ENCODE measurements at regions not wholly inside any gene's neighbourhood (a gene's known extent, or its start where the extent isn't known, plus 50 kb on each side); places are given as distances from the start of the nearest gene placed in this dataset.
"Not testable (repeated sequence)": the region's sequence is repeated elsewhere in the genome, so short reads cannot be mapped to it uniquely, and the experiment has no call there.

DNA sequence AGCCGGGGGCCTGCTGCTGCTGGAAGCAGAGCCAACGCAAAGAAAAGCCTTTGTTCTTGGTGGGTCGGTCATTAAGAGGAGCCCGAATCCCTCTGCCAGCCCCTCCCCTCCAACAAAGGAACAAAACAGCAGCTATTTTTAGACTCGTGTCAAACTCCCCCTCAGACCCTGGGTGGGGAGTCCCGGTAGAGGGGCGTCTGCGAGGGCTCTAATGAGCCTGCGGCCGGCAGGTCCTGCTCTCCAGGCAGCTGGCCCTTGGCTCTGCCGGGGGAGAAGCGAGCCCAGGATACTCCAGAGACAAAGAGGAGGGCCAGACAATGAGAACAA, 114.0 kb downstream of the LHX2 start:
- DNase-seq (ENCODE audit: low spot score) = no peak

DNA sequence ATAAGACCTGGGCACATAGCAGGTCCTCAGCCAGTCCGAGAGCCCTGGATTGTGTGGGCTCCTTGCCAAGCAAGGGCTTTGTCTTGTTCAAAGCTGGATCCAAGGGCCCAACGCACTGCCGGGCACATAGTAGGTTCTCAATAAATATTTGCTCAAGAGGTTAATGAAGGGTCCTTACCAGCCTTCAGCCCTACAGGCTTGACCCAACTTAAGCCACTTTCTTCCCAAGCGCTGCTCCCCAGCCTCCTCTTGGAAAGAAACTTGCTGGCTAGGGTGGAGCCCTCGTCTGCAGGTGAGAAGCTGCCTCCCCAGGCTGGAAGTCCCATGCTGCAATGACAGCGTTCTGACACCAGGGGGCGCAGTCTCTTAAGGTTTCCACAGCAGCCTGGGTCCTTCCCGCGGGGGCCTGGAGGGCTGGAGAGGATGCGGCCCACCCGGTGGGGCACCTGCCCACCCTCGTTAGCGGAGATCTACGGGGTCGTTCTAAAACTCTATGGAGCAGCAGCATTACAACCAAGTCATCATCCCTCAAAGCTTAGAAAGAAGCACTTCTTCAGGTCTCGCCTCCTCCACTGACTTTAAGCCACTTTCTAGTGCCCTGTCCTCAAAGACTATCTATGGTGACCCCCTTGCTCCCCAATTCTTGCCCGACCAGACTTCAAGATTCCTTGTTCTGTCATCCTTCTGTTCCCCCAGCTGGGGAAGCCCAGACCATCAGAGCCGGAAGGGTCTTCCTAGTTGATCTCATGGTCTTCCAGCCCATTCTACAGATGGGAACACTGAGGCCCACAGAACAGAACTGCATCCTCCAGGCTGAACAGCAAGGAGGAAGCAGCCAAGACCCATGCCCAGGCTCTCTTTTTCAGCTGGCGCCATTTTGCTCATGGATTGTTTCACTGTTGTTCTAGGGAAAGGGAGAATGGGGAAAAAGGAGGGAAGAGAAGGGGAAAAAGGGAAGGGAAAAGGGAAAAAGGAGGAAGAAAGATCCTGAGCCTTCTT, 115.4 kb downstream of the LHX2 start:
- peak; percentile 83 for DNase-seq (ENCODE audit: low spot score)

DNA sequence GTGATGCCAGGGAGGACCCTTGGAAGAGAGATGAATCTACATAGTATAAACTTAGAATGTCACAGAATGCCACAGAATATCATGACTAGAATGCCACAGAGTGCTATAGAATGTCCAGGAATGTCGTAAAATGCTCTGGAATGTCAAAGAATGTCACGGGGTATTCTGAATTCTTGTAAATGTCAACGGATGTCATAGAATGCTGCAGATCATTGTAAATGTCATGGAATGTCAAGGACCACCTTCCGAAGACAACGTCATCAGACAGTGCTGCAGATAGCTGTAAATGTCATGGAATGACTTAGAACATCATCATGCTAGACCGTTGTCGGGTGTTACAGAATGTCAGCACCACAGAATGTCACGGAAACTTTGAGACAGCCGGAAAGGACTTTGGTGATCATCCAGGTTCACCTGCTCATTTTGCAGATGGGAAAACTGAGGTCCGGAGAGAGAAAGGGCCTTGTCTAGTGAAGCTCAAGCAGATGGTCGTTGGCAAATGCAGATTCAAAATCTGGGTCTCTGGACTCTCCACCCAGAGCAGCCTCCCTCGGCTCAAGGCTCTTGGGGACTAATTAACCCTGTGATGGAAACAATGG, 117.1 kb downstream of the LHX2 start:
- DNase-seq (ENCODE audit: low spot score) = no peak

DNA sequence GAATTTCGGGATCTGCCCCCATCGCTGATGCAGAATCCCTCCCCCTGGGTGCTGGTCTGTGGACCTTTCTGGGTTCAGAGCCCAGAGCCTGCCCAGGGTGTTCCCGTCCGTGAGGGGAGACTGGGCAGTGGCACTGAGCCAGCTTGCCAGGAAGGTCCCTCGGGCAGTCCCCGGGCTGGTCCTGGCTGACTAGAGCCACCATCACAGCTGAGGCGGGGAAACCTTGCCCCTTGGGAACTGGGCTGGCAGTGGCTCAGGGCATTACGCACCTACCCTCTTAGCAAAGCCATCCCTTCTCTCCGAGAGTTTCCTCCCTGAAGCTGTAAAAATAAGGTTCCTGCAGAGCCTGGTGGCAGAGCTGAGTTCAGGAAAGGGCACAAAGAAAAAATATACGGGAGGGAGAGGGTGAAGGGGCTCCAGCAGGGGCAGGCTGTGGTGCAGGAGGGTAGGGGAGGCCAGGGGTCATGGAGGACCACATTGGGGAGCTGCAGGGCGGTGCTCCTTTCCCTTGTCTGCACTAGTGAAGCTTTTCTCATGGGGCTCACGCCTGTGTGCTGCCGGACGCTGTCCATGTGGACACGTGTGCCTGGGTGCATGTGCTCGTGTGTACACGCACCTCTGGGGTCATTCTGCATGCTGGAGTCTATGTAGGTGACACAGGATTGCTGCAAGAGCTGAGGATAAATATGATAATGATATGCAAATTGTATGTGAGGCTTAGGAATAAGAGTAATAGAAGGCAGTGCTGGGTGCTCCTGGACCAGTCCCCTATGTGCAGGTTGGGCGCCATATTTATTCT, 118.9 kb downstream of the LHX2 start:
- no peak for DNase-seq (ENCODE audit: low spot score)

DNA sequence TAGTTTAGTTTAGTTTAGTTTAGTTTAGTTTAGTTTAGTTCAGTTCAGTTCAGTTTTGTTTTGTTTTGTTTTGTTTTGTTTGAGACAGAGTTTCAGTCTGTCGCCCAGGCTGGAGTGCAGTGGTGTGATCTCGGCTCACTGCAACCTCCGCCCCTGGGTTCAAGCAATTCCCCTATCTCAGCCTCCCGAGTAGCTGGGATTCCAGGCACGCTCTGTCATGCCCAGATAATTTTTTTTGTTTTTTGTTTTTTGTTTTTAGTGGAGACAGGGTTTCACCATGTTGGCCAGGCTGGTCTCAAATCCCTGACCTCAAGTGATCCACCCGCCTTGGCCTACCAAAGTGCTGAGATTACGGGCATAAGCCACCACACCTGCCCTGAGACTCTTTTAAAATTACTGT, 120.0 kb downstream of the LHX2 start:
- DNase-seq (ENCODE audit: low spot score) = not testable (repeated sequence)

DNA sequence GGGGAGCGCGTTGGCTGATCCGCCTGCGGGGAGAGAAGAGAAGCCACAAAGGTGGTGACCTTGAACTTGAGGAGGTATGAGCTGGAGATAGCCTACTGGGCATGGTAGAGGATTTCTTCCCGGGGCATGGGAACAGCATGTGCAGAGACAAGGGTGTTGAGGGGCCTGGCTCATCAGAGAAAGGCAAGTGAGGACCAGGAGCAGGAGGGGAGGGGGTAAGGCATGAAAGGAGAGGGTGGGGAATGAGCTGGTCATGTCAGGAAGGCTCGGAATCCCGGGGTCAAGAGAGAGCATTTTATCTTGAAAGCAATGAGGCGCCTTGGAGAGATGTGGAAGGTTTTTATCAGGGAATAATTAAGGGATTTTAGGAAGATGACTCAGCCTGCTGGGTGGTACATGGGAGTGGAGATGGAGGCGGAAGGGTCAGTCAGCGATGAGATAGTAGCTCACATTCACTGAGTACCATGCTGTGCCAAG, 121.1 kb downstream of the LHX2 start:
- DNase-seq (ENCODE audit: low spot score) = no peak

DNA sequence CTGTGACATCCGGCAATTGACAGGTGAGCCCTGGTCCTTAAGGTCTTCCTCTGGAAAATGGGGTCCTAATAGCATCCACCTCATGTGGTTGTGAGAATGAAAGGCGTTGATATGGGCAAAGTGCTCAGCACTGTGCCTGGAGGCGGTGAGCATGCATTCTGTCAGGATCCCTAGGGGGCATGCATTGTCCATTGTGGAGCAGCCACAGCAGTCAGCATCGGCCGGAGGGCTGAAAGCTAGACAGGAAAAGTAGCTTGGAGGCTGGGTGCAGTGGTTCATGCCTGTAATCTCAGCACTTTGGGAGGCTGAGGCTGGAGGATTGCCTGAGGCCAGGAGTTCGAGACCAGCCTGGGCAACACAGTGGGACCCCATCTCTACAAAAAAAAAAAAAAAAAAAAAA, 122.2 kb downstream of the LHX2 start:
- no peak for DNase-seq (ENCODE audit: low spot score)

DNA sequence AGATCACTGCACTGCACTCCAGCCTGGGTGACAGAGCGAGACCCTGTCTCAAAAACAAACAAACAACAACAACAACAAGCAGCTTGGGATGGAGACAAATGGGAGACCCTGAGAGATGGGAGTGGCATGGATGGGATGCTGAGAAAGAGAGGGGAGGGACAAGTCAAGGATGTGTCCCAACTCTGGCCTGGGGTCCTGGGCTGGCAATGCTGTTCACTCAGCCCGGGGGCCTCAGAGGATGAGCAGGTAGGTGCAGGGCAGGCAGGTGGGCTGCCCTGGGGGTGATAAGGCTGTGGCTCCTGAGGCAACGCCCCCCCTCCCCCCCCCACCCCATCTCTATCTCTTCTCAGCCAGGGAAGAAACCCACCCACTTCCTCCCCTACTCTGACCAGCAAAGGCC, 123.0 kb downstream of the LHX2 start:
- no peak for DNase-seq (ENCODE audit: low spot score)

DNA sequence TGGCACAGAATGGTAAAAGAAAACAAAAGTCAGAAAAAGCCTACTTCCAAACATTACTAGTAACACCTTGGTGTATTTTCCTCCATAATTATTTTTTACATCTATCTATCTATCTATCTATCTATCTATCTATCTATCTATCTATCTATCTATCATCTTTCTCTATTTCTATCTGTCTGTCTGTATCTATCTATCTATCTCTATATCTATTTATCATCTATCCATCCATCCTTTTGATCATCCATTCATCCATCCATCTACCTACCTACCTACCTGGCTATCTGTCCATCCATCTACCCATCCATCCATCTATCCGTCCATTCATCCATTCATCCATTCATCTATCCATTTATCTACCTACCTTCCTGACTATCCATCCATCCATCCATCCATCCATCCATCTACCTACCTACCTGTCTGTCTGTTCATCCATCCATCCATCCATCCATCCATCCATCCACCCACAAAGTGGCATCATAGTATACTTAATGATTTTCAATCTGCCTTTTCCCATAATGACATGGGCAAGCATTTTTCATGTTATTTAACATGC, 121.9 kb upstream of the NEK6 start:
- DNase-seq (ENCODE audit: low spot score) = no peak

DNA sequence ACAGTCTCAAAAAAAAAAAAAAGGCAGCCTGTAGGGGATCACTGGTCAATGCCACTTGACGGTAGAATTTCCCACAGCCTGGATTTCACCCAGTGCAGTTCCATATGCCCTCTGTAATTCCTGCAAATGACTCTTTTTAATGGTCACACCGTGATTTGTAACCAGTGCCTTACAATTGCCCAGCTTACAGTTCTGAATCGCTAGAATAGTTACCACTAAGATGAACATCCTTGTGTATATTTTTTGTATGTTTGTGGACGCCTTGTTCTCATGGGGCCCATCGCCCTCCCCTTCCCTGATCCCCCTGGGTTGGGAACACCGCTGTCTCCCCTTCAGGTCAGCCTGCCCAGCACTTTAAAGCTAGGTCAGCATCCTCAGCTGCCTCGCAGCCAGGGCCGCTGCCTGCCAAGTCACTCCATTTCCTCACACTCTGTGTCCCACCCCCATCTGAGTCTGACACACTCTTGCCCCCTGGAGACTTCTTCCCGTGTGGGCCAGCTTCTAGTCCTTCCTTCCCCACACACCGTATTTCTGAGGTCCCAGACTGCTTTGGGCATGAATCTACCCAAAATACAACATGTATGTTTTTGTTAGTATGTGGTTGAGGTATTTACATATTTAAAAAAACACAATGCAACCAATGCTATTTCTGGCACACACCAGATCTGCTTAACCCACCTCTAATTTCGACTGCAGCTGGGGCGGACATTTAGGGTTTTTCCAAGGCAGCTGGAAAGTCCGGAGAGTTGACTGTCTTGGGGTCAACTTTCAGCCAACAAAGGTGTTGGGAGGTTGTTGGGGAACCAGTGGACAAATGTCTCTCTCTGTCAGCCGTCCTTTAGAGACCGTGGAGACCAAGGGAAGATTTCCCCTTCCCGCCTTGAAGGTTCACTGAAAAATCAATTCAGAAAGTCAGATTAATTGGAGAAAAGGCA, 120.5 kb upstream of the NEK6 start:
- no peak for DNase-seq (ENCODE audit: low spot score)

DNA sequence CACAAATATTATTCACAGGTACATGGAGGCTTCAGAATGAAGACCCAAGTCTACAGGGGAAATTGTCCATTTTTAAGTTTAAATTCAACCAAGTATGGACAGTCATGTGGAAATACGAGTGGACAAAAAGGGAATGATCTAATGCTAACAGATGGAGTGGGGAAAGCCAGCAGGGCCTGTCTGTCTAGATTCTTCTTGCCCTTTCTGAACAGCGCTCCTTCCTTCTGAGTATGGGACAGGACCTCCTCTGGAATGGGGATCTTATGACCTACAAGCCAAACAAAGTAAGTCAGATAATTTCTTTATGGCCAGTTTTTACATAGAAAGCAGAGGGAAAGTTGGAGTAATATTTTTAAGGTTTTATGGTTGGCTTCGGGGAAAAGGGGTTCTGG, 119.8 kb upstream of the NEK6 start:
- no peak for DNase-seq (ENCODE audit: low spot score)

DNA sequence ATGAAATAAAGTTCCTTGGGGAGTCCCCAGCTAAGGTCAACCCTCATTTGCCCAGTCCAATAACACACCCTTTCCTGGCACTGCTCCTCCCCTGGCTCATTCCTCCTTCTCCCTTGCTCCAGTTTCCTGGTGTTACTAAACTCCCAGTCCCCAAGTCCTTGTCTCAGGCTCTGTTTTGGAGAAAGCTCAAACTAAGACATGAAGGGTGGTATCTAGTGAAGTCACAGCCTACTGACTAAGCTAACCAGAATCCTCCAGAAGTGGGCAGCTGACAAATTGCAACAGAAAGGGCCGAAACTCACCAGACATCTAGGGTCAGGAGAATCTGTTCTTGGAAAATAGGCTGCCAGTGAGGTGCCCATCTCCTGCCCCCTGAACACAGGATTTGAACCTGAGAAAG, 118.7 kb upstream of the NEK6 start:
- DNase-seq (ENCODE audit: low spot score) = no peak

DNA sequence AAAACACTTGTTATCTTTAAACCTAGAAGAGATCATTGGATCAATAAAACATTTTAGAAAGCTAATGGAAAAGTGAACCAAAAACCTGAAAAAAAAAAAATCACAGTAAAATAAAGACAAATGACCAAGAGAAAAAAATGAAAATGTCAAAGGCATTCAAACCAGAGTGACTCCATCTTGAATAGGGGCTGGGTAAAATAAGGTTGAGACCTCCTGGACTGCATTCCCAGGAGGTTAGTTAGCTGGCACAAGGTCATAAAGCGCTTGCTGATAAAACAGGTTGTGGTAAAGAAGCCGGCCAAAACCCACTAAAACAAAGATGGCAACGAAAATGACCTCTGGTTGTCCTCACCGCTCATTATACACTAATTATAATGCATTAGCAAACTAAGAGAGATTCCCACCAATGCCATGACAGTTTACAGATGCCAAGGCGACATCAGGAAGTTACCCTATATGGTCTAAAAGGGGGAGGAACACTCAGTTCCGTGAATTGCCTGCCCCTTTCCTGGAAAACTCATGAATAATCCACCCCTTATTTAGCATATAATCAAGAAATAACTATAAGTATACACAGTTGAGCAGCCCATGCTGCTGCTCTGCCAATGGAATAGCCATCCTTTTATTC, 116.7 kb upstream of the NEK6 start:
- DNase-seq (ENCODE audit: low spot score) = no peak

DNA sequence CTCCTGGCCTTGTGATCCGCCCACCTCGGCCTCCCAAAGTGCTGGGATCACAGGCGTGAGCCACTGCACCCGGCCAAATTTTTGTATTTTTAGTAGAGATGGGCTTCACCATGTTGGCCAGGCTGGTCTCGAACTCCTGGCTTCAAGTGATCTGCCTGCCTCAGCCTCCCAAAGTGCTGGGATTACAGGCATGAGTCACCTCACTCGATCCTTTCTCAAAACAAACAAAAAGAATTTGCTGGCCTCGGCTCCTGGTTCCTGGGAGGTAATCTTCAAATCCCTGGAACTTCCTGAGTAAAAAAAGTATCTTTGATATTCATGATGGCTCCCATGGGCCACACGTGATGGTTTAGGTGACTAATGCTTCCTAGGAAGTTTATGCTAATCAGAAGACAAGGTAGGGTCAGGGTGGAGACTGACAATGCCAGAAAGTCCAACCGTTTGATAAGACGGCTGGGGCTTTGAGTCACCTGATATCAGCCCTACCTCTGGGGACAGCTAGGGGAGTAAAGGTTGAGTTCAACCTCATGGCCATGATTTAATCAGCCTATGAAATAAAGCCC, 113.1 kb upstream of the NEK6 start:
- not testable (repeated sequence) for DNase-seq (ENCODE audit: low spot score)

DNA sequence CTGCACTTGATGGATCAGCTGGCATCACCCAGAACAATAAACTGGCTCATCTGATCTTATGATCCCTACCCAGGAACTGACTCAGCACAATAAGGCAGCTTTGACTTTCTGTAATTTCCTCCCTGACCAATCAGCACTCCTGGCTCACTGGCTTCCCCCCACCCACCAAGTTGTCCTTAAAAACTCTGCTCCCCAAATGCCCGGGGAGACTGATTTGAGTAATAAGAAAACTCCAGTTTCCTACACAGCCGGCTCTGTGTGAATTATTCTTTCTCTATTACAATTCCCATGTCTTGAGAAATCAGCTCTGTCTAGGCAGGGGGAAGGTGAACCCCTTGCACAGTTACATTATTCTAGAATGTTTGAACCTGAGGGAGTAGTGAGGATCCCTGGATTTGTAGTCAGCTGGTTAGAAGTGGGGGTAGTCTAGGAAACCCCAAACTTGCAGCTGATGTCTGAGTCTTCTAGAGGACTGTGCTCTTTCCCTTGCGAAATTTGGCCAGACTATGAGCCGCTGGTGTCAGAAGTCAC, 111.7 kb upstream of the NEK6 start:
- DNase-seq (ENCODE audit: low spot score) = no peak

DNA sequence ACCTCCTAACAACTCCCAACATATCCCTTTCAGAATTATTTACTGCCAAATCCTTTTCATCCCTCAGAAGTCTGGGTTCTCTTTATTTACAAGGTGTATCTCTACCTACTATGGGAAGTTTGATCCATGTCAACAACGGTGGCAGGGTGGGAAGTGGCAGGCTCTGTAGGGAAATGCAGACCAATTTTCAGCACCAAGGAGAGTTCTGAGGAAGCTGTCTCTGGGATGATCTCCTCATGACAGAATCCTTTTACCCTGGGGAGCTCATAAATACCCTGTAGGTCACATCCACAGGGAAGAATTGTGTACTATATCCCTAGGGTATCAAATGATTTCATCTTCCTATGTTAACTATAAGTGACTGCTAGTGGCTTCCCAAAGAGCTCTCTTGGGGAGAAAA, 107.8 kb upstream of the NEK6 start:
- DNase-seq (ENCODE audit: low spot score) = no peak

DNA sequence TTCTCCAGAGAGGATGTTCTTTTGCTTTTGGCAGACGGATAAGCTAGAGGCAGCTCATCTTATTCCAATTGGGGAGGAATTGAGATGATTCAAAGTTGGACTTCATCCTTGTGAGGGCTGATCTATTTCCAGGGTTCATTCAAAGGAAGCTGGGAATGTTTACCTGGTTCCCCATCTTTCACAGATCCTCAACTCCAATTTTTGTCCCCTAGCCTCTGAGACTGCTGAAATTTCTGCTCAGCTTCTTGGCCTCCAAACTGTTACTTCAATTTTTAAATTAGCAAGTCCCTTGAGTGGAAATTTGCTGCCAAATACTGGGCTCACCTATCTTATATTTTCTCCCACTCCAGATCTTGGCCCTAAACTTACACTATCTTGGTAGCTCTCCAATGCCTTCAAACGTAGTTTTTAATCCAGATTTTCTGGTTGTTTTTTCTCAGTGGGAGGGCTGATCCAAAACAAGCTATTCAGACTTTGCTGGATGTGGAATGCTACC, 93.9 kb upstream of the NEK6 start:
- no peak for DNase-seq (ENCODE audit: low spot score)

DNA sequence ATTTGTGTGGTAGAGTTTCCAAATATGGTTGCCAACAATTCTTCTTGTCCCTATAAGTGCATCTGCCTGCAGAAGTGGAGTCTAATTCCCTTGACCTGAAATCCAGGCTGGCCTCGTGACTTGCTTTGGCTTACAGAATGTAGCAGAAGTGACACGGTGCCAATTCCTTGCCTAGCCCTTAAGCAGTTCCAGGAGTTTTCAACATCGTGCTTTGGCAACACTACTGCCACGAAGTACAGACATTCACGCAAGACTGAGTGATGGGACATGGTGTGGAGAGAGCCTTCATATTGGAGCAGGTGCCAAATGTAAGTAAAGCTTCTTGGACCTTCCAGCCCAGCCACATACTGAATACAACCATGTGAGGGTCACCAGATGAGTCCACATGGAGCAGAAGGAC, 92.9 kb upstream of the NEK6 start:
- no peak for DNase-seq (ENCODE audit: low spot score)

DNA sequence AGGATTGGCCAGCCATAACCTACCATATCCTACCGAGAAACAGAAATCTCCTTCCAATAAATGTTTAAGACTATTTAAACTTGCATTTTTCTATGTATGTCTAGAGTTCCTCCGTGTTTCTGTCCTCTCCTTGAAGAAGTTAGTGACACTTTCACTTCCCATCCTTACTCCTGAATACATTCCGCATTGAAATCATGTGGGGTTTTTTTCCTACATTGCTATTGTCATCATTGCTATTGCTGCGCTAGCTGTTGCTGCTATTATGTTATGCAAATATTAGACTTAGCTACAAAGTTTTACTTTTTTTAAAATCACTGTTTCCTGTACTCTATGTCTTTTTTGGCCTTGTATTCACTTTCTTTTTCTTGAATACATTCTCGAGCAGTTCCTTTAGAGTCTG, 83.3 kb upstream of the NEK6 start:
- no peak for DNase-seq (ENCODE audit: low spot score)

DNA sequence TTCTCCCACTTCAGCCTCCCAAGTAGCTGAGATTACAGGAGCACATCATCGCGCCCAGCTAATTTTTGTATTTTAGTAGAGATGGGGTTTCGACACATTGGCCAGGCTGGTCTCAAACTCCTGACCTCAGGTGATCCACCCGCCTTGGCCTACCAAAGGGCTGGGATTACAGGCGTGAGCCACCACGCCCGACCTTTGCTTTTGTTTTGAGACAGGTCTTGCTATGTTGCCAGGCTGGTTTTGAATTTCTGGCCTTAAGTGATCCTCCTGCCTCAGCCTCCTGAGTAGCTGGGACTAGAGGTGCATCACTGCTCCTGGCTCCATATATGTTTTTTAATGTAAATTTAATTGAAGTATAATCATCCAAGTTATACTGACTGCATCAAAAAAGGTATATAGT, 80.2 kb upstream of the NEK6 start:
- DNase-seq (ENCODE audit: low spot score) = not testable (repeated sequence)

All from left forelimb (tissue), 1 donor.